ENCODE measurements at regions not wholly inside any gene's neighbourhood (a gene's known extent, or its start where the extent isn't known, plus 50 kb on each side); places are given as distances from the start of the nearest gene placed in this dataset.
"Not testable (repeated sequence)": the region's sequence is repeated elsewhere in the genome, so short reads cannot be mapped to it uniquely, and the experiment has no call there.

- H3K4me3 ChIP-seq (ENCODE audit: low read depth, low read length) = no peak overlapping the region
- no peak for DNase-seq (ENCODE audit: low read depth)
- no peak for TF ChIP-seq CTCF (IDR thresholded peaks at IDR 0.05; ENCODE audit: insufficient read depth, low read length)
These were observed 213.0 kb downstream of the TAF11L14 start for GRCh38 chr5:17847286-17847685.

GRCh38 chr5:17852111-17852510 is 217.9 kb downstream of the TAF11L14 start:
- no peak for DNase-seq (ENCODE audit: low read depth)
- TF ChIP-seq CTCF (IDR thresholded peaks at IDR 0.05; ENCODE audit: insufficient read depth, low read length) = no peak
- H3K4me3 ChIP-seq (ENCODE audit: low read depth, low read length) = no peak overlapping the region

- DNase-seq (ENCODE audit: low read depth) = no peak
- H3K4me3 ChIP-seq (ENCODE audit: low read depth, low read length) = no peak overlapping the region
- TF ChIP-seq CTCF (IDR thresholded peaks at IDR 0.05; ENCODE audit: insufficient read depth, low read length) = no peak
These were observed 218.5 kb downstream of the TAF11L14 start for GRCh38 chr5:17852740-17853139.

- TF ChIP-seq CTCF (IDR thresholded peaks at IDR 0.05; ENCODE audit: insufficient read depth, low read length) = no peak
- no peak overlapping the region for H3K4me3 ChIP-seq (ENCODE audit: low read depth, low read length)
- no peak for DNase-seq (ENCODE audit: low read depth)
These were observed 220.6 kb downstream of the TAF11L14 start for GRCh38 chr5:17854901-17855300.

DNA sequence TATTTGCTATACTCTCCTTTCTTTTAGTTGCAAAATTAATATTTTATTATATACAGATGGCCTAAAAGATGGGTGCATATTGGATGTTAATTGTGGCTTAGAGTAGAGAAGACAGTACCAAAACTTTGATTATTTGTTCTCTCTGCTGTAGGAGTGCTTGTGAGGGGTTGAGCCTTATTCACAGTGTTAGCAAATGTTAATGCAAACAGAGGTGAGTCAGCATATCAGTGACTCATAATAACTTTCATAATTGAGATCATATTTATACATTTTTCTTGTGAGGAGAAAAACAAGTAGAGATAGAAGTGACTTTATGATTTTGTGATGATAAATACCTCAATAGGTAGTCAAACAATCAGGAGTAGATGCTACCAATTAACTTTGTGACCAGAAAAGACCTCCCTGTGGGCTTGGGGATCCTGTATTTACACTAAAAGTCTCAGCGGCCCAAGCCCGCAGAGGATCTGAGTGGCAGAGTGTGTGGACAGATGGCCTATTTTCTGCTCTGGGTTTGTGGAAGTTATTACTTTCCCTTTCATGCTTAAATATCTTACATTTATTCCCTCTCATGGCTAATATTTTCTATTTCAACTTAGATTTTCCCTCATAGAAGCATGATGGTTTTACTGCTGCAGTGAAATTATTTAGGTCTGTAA is 226.5 kb downstream of the TAF11L14 start:
- no peak for TF ChIP-seq CTCF (IDR thresholded peaks at IDR 0.05; ENCODE audit: insufficient read depth, low read length)
- DNase-seq (ENCODE audit: low read depth) = no peak
- no peak overlapping the region for H3K4me3 ChIP-seq (ENCODE audit: low read depth, low read length)

DNA sequence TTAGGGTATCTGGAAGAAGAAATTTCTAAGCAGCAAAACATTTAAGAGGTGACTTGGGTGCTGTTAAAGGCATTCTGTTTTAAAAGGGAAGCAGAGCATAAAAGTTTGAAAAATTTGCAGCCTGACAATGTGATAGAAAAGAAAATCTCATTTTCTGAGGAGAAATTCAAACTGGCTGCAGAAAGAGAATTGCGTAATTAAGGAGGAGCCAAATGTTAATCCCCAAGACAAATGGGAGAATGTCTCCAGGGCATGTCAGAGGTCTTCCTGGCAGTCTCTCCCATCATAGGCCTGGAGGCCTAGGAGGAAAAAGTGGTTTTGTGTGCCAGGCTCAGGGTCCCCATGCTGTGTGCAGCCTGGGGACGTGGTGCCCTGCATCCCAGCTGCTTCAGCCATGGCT is 230.6 kb downstream of the TAF11L14 start:
- not testable (repeated sequence) for H3K4me3 ChIP-seq (ENCODE audit: low read depth, low read length); DNase-seq (ENCODE audit: low read depth)

GRCh38 chr5:17865966-17866365 is 231.7 kb downstream of the TAF11L14 start:
- DNase-seq (ENCODE audit: low read depth); H3K4me3 ChIP-seq (ENCODE audit: low read depth, low read length): not testable (repeated sequence)

DNA sequence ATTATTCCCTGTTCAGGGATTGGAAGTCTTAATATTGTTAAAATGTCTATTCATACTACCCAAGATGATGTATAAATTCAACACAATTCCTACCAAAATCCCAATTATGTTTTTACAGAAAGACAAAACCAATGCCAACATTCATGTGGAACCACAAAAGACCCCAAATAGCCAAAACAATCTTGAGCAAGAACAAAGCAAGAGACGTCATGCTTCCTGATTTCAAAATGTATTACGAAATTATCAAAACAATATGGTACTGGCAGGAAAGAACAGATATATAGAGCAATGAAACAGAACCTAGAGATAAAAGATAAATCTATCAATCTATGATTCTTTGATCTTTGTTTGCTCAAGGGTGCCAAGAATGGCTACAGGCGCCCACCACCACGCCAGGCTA is 237.9 kb downstream of the TAF11L14 start:
- TF ChIP-seq CTCF (IDR thresholded peaks at IDR 0.05; ENCODE audit: insufficient read depth, low read length) = no peak
- DNase-seq (ENCODE audit: low read depth) = no peak
- H3K4me3 ChIP-seq (ENCODE audit: low read depth, low read length) = no peak overlapping the region

Data from fibroblast of the aortic adventitia (primary cell).